Lower lobe of right lung (tissue), 2 donors: ENCODE measurements at regions not wholly inside any gene's neighbourhood (a gene's known extent, or its start where the extent isn't known, plus 50 kb on each side); places are given as distances from the start of the nearest gene placed in this dataset.
"Not testable (repeated sequence)": the region's sequence is repeated elsewhere in the genome, so short reads cannot be mapped to it uniquely, and the experiment has no call there.

Source experiments
- ATAC-seq, 2 donors: fragments of 200-7000 bp; cut with Tn5 transposase; one replicate each; pipeline ENCODE4 v1.9.1; 2020 to 2022; ENCODE audit warnings: mild to moderate bottlenecking in 2 of 2, moderate library complexity in 2 of 2
- DNase-seq: peaks from one replicate; pipeline ENCODE4 v3.0.0-alpha.2; 2020
- H3K27ac ChIP-seq: fragments of 200-600 bp; one replicate; pipeline ENCODE4 v1.8.0; 2022
- H3K27me3 ChIP-seq: fragments of 200-600 bp; one replicate; pipeline ENCODE4 v1.8.0; 2022; ENCODE audit warnings: low read depth
- H3K36me3 ChIP-seq: fragments of 200-600 bp; one replicate; pipeline ENCODE4 v1.8.0; 2022; ENCODE audit warnings: mild to moderate bottlenecking
- H3K4me1 ChIP-seq: fragments of 200-600 bp; one replicate; pipeline ENCODE4 v1.8.0; 2022
- H3K4me3 ChIP-seq: fragments of 200-600 bp; one replicate; pipeline ENCODE4 v1.8.0; 2022; ENCODE audit warnings: mild to moderate bottlenecking
- H3K9me3 ChIP-seq: fragments of 200-600 bp; one replicate; pipeline ENCODE4 v1.8.0; 2022
- CTCF ChIP-seq: fragments of 200-600 bp; IDR thresholded peaks from one replicate; pipeline ENCODE4 v1.8.0; 2022; ENCODE audit warnings: antibody characterized with exemption, mild to moderate bottlenecking
- intact Hi-C: fragments of 100-400 bp; cut with DNase I; formaldehyde crosslinking; loops from one replicate; pipeline ENCODE4 v1.11.0; 2022
- donor health status: DM: no; HTN: yes; CAD: no; lungs with severe emphysema.

- not testable (repeated sequence) for ATAC-seq
Measured at GRCh38 chr22:16660989-16661388, 68.4 kb upstream of the CCT8L2 start.

GRCh38 chr22:16660570-16660969 is 68.0 kb upstream of the CCT8L2 start:
- intact Hi-C loops, ATAC-seq, DNase-seq: not testable (repeated sequence)

More at GRCh38 chr22:16660989-16661388, 68.4 kb upstream of the CCT8L2 start:
- H3K4me3 ChIP-seq, intact Hi-C loops, H3K27me3 ChIP-seq, H3K27ac ChIP-seq, H3K4me1 ChIP-seq, H3K9me3 ChIP-seq, DNase-seq, H3K36me3 ChIP-seq: not testable (repeated sequence)

GRCh38 chr22:16659273-16659834 is 66.7 kb upstream of the CCT8L2 start:
- H3K9me3 ChIP-seq, H3K27me3 ChIP-seq, H3K4me1 ChIP-seq, H3K27ac ChIP-seq, H3K4me3 ChIP-seq, ATAC-seq, DNase-seq, intact Hi-C loops, H3K36me3 ChIP-seq: not testable (repeated sequence)

More at GRCh38 chr22:16660570-16660969, 68.0 kb upstream of the CCT8L2 start:
- not testable (repeated sequence) for H3K9me3 ChIP-seq, H3K36me3 ChIP-seq, H3K27ac ChIP-seq, H3K4me3 ChIP-seq, H3K27me3 ChIP-seq, H3K4me1 ChIP-seq

- intact Hi-C loops: no loop called here
- H3K4me3 ChIP-seq: no peak overlapping the region
- H3K36me3 ChIP-seq: no peaks in the 10 kb centered on the region
- TF ChIP-seq CTCF: no peak
- H3K27ac ChIP-seq: no peak overlapping the region
- no peak for ATAC-seq
- no peaks in the 10 kb centered on the region for H3K27me3 ChIP-seq
- no peaks in the 10 kb centered on the region for H3K4me1 ChIP-seq
- no peak for DNase-seq
- H3K9me3 ChIP-seq: no peaks in the 10 kb centered on the region
Measured at GRCh38 chr22:16658068-16658467, 65.5 kb upstream of the CCT8L2 start.

- Histone ChIP-seq H3K36me3 (no peaks in the 10 kb centered on the region), H3K4me1 (no peaks in the 10 kb centered on the region), H3K9me3 (peaks cover 8% of the 10 kb centered on the region), H3K27me3 (no peaks in the 10 kb centered on the region), H3K4me3 (no peak overlapping the region), H3K27ac (no peak overlapping the region)
- DNase-seq: no peak
- intact Hi-C loops: no loop called here
- no peak for TF ChIP-seq CTCF
- ATAC-seq: no peak
Measured at GRCh38 chr22:16654882-16655281, 62.3 kb upstream of the CCT8L2 start.

- intact Hi-C loops, H3K27me3 ChIP-seq, DNase-seq, ATAC-seq, H3K36me3 ChIP-seq, H3K4me1 ChIP-seq, H3K27ac ChIP-seq, H3K4me3 ChIP-seq, H3K9me3 ChIP-seq: not testable (repeated sequence)
Measured at GRCh38 chr22:16654336-16654735, 61.7 kb upstream of the CCT8L2 start.

GRCh38 chr22:16653222-16653621 is 60.6 kb upstream of the CCT8L2 start:
- H3K4me3 ChIP-seq, H3K27me3 ChIP-seq, H3K9me3 ChIP-seq, ATAC-seq, H3K27ac ChIP-seq, intact Hi-C loops, H3K36me3 ChIP-seq, H3K4me1 ChIP-seq, DNase-seq: not testable (repeated sequence)

GRCh38 chr22:16651217-16651616 is 58.6 kb upstream of the CCT8L2 start:
- Histone ChIP-seq H3K36me3 (no peaks in the 10 kb centered on the region), H3K27ac (no peak overlapping the region), H3K4me1 (no peaks in the 10 kb centered on the region), H3K4me3 (no peak overlapping the region), H3K9me3 (peaks cover 8% of the 10 kb centered on the region), H3K27me3 (no peaks in the 10 kb centered on the region)
- DNase-seq (no peak), ATAC-seq (no peak)
- TF ChIP-seq CTCF: no peak
- intact Hi-C loops: no loop called here
